ENCODE measurements at regions not wholly inside any gene's neighbourhood (a gene's known extent, or its start where the extent isn't known, plus 50 kb on each side); places are given as distances from the start of the nearest gene placed in this dataset.

DNA sequence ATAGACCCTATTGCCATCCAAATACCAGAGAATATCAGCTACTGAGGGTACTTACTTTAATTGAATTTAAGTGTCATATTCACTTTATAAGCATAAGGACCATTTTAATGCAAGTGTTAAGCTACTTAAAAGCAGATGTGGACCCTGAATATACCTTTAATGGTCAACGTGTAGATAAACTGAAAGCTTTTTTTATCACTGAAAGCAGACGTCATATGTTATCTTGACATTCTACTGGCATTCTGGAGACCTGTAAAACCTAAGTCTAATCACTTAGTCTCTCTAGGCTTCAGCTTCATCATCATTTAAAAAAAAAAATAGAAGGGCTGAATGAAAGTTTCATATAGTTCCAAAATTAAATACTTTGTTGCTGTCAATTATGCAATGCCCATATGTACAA, 116.5 kb downstream of the ELAPOR2 start:
- no peak for DNase-seq

DNA sequence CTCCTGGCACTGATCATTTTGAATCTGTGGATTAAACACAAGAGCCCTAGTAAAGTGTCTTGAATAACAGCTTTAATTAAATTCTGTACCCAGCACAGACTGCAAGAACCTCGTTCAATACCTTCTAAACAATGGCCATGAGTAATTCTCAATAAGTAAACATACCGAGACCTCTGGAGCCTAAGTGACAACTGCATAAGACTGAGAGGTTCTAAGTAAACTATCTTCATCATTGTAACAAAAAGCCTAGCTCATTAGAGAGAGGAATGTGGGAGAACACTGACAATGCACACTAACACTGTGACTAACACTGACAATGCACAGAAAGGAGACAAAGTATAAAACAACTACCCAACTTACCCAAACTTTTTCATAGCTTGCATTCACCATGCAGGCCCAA, 117.4 kb downstream of the ELAPOR2 start:
- DNase-seq = no peak

DNA sequence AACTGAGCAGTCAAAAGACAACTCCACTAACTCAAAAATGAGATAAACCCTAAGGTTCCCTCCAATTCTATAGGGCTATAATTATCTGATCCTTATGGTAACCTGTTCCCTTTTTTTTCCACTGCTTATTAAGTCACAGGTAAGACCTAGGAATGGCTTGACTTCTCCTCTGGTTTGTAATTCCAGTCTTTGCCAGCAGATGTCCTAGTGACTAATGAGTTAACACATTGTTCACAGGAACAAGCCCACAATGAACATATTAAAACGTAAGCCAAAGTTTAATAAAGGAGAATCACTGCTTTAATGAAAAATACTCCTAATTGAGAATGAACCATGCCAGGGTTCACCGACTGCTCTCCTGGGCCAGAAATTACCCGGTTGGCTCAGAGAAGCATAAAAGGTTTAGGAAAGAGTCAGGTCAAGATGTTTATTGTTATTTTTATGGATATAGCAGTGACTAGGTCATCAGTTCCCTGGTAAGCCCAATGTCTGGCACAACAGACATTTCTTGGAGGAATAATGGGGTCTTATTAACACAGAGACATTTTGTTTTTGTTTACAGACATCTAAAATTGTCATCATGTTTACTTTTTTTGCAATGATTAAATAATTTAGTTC, 120.1 kb downstream of the ELAPOR2 start:
- peak; percentile 47 for DNase-seq

DNA sequence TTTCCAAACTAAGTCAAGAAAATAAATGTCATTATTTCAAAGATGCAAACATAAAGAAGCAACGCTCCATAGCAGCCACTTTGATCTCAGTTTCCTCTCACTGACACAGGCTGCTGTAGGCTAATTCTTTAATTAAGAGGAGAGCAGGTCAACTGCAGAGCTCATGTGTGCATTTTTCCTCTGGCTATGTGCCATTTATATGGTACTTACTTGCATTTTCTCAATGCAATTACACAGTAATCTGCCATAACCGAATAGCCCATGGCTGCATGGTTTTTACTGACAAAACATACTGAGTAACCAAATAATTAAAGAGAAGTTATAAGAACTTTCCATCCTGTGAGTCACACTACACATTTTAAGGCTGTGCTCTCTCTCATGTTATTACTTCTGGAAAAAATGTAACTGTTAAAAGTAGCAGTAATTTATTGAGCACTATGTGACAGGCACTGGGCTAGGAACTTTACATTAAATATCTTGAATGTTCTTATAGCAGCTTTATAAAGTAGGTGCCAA, 122.0 kb downstream of the ELAPOR2 start:
- no peak for DNase-seq

DNA sequence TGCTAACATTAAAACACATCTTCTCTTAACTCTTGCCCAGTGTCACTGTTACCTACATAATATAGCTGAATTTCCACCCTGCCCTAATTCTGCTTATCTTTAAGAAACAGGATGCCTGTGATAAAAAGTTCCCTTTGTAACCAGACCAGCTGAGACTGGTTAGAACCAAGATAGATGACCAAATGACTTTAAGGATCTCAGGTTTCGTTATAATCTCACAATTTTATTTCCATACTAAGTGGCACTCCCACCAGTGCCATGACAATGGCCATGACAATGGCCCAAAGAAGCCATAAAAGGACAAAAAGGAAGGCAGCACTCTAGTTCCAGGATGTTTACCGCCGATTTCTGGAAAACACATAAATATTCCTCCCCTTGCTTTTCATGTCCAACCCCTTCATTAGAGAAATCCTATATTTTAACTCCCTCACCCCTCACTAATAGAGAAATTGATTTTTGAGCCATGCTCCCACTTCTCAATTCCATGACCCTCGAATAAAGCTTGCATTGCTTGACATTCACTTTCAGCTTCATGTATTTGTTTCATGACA, 126.1 kb downstream of the ELAPOR2 start:
- DNase-seq = no peak

DNA sequence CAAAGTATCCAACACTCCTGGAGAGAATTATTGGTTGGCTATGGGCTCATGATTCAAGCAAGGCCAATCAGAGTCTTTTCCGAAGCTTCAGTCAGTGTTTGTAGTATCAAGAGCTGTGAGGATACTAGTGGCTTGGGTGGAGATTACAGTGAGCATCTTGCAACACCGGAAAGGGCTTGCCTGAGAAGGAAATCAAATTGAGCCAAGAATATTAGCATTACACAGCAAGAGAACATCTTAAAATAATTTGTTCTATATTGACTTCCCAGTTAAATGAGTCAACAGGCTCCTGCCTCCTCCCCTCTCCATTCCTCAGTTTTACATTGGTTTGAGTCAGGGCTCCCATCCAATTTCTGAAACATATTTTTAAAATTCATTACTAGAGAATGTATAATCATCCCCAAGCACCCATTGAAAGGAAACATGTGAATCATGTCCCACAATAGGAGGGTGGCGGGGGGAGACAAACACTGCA, 127.4 kb downstream of the ELAPOR2 start:
- DNase-seq = peak; percentile 44

DNA sequence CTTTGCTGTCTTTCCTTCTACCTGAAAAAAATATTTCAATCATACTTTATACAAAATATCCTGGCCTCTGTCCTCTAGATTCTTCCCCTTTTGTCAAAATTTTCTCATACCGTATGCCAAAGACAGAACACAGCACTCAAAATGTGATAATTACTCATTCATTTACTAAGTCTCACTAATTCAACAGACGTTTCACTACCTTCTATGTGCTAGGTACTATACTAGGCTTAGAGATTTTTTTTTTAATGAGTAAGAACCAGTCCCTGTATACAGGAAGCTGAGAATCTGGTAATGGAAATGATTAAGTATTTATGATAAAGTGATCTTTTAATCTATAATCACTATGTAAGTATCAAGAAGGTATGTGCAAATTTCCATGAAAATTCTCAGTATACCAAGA, 128.0 kb downstream of the ELAPOR2 start:
- DNase-seq = no peak

DNA sequence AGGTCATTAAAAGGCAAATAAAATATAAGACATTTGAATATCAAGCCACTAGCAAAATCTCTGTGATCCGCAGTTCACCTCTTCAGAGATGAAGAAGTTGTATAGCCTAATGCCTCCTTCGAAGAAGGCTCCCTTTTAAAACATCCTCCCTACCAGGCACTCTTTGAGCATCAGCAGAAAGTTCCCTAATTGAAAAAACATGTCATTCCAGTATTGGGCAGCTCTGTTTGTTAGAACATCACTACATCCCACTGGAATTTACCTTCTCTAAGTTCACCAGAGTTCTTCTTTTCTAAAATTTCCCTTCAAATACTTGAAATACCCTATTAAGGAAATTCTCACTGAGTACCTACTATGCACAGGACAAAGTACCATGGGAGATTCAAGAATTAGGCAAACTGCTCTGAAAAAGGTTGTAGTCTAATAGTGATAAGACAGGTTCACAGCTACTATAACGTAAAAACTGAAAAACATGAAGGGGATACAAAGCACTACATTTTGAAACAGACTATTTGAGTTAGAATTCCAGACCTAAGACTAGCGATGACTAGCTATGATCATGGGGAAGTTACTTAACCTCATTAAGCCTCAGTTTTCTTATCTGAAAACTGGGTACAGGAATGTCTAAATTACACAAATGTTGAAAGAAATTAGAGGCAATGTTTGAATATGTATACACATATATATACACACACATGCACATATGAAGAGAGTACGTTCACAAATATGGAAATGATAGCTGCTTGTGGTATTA, 128.7 kb downstream of the ELAPOR2 start:
- DNase-seq = no peak

DNA sequence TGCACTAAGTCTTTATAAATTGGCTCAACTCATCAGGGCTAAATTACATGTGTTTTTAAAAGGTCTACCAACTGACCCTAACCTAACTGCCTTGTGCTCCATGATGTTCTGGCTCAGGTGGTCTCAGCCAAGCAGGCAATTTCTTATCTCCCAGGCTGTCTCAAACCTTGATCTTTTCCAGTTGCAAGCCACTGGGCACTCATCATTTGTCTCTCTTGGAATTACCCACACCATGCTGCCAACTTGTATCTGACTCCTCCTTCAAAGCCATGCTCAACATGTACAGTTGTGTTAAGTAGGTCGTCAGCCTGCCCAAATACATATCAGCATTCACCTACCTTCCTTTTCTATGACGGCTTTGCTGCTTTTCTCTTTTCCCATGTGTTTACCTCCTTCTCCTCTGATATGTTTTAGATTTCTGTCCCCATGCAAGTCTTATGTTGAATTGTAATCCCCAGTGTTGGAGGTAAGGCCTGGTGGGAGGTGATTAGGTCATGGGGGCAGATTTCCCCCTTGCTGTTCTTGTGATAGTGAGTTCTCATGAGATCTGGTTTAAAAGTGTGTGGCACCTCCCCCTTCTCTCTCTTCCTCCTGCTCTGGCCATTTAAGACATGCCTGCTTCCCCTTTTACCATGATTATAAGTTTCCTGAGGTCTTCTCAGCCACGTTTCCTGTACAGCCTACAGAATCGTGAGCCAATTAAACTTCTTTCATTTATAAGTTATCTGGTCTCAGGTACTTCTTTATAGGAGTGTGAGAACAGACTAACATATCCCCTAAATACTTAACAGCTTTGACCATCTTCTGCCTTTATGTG, 130.0 kb downstream of the ELAPOR2 start:
- DNase-seq = no peak

DNA sequence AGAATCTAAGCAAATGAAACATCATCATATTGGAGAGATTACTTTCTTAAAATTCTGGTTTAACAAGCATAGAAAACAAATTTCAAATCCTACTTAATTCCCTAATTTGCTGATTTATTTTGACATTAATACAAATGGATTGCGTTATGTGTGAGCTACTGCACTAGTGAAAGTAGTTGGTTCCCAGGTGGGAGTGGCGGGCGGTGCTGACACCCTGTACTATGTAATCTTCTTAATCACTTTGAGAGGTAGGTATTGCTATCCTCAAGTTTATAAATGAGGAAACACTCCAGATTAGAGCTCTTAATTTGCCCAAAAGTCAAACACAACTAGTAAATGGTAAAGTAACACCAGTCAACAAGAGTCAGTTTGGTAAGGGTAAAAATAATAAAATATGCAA, 131.1 kb downstream of the ELAPOR2 start:
- DNase-seq = no peak

DNA sequence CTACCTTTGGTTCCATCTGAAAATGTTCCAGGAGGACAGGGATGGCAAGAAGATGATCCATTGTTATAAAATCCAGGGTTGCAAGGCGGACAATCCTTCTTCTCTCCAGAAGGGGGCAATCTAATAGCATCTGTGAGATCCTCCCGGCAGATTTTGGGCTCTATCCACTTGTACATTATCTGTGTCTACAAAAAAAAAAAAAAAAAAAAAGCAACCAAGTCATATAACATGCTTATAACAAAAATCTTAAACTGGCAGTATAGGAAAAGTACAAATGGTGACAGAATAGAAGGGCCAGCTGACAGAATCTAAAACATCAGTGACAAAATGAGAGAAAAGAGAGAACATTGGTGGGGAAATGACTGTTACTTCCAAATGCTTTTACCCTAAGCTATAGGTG, 132.7 kb downstream of the ELAPOR2 start:
- DNase-seq = peak; percentile 32

DNA sequence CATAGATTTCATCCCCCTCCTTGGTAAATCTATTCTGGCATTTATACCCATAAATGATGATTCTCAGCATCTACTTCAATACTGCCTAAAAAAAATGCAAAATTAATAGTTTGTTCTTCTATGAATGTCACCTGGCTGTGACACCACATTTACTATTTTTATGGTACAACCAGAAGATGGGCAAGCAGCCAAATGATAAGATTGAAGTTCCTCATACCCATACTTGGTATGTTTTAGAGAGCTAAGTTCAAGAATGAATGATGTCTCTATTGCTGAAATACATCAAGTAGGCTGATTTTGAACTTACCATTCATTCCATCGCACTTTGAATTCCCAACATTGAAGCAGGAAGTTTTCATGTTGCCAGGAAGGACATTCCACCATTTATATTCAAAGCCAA, 134.2 kb downstream of the ELAPOR2 start:
- no peak for DNase-seq

DNA sequence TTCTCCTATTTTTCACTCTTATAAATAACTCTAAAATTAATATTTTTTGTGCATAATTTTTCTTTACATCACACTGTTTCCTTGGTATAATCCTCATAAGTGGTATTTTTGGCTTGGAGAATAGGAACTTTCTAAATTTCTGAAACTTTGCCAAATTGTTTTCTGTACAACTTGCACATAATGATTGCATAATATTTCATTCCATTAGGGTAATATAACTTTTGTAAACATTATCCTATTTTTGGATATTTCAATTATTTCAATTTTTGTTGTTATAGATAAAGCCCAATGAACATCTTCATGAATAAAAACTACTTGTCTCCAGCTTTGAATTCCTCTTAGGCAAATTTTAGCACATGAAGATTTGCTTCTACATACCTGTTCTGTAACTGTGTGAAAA, 135.9 kb downstream of the ELAPOR2 start:
- DNase-seq = no peak

DNA sequence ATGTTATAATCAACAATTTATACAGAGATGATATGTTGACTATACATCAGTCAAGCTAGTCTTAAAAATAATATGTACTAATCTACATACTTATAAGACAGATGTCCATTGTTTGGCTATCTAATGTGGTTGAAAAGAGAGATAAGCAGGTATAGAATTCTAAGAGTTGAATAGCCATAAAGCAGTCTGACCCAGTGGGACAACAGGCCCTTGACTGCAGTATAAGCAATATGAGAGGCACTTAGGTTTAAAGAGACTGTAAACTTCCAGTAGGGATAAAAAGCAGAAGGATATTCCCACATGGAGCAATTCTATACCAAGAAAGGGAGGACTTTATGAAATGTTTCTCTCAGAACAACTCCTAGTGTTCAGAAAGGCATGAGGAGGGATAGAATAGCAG, 139.3 kb downstream of the ELAPOR2 start:
- DNase-seq = no peak

DNA sequence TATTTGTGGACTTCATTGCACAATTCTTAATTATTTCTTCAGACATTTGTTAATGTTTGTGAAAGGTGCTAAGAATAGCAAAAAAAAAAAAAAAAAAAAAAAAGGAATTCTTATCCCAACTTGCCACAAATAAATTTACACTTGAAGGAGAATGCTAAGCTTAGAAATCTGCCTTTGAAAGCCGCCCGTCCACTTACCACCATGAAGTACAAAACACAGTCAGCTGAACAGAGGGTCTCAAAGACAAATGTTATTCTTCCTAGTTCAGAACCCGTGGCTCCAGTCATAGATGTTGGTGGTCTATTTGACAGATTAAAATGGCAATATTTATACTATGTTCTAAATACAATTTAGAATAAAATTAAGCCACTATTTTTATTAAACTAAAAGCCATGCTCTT, 141.2 kb downstream of the ELAPOR2 start:
- DNase-seq = no peak

DNA sequence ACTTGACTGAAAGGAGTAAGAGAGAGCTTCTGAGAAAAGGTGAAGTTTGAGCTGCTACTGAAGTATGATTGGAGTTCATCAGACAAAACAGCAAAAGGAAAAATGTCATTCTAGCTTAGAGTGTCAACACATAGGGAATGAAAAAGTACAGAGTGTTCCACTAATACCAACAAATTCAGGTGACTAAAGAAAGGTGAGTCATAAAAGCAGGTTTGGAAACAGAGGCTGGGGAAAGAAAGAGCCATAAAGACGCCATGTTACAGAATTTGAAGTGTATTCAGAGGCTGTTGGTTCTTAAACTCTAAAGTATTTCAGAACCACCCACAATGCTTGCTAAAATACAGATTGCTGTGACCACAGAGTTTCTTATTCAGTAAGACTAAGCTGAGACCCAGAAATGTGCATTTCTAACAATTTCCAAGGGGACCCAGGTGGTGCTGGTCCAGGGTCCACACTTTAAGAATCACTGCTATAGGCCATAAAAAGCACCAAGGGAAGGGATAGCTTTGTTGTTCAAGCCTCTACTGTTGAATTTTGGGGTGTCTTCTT, 143.1 kb downstream of the ELAPOR2 start:
- DNase-seq = no peak

DNA sequence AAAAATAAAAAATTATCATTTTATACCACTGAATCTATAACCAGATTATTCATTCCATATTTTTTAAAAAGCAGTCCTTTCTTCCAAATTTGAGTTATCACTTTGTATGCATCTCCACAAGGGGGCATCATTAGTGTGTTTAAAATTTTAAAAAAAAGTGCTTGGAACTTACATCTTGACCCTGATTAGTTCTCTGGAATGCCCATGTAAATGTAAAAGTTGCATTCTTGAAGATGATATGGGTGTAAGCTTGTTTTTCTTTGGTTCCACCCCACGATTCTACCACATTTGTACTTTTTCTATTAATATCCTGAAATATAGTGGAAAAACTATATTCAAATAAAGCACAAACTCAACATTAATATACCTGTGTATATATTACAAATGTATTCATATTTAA, 144.9 kb downstream of the ELAPOR2 start:
- DNase-seq = no peak

Measured in stimulated activated CD4-positive, alpha-beta T cell treated with anti-CD3 and anti-CD28 coated beads, Interleukin-15, amount 100 ng/mL, for 24 hours (primary cell).